Naive thymus-derived CD4-positive, alpha-beta T cell (primary cell): ENCODE measurements at regions not wholly inside any gene's neighbourhood (a gene's known extent, or its start where the extent isn't known, plus 50 kb on each side); places are given as distances from the start of the nearest gene placed in this dataset.

ENCODE experiments used
- ATAC-seq: fragments of 150-1000 bp; cut with Tn5 transposase; 2 replicates; pipeline ENCODE4 v1.10.0; 2021; ENCODE audit warnings: mild to moderate bottlenecking, moderate library complexity
- CTCF ChIA-PET: fragments of 350-600 bp; sonication (Branson Sonifier 250); formaldehyde crosslinking; loops from one replicate; lab custom pipeline; 2021; ENCODE audit warnings: antibody characterized with exemption; lab: Charles Lee
- POLR2A ChIA-PET: fragments of 350-600 bp; sonication (Branson Sonifier 250); formaldehyde crosslinking; loops from one replicate; lab custom pipeline; 2021; ENCODE audit warnings: antibody characterized with exemption, inconsistent platforms; lab: Charles Lee
- DNase-seq, 9 donors: peaks; one replicate each; pipeline versions ENCODE4 v3.0.0 to v3.0.0-alpha.2; 2020 to 2022; ENCODE audit warnings: mixed read lengths in 1 of 9
- H3K27ac ChIP-seq: one replicate; pipeline ENCODE4 v1.7.0; 2013; ENCODE audit warnings: mild to moderate bottlenecking, low read depth, low read length, moderate library complexity
- H3K27me3 ChIP-seq, 2 donors: one replicate each; pipeline ENCODE4 v1.7.0; 2013; ENCODE audit warnings: low read length in 2 of 2, mild to moderate bottlenecking in 2 of 2, moderate library complexity in 2 of 2; ENCODE audit not compliant: control insufficient read depth in 2 of 2, insufficient read depth in 2 of 2
- H3K36me3 ChIP-seq, 3 experiments: 1 replicate in 2 of 3; 2 replicates in 1 of 3; pipeline ENCODE4 v1.7.0; 2013; ENCODE audit warnings: low read length in 3 of 3, mild to moderate bottlenecking in 3 of 3, moderate library complexity in 1 of 3; ENCODE audit not compliant: insufficient read depth in 3 of 3, control insufficient read depth in 2 of 3
- H3K4me1 ChIP-seq, 2 donors: one replicate each; pipeline ENCODE4 v1.7.0; 2013; ENCODE audit warnings: low read length in 2 of 2, mild to moderate bottlenecking in 2 of 2, moderate library complexity in 1 of 2; ENCODE audit not compliant: control insufficient read depth in 2 of 2, insufficient read depth in 2 of 2
- H3K4me3 ChIP-seq: 2 replicates; pipeline ENCODE4 v1.7.0; 2013; ENCODE audit warnings: mild to moderate bottlenecking, low read length
- H3K9me3 ChIP-seq, 3 experiments: 1 replicate in 2 of 3; 2 replicates in 1 of 3; pipeline ENCODE4 v1.7.0; 2013; ENCODE audit warnings: low read length in 3 of 3; ENCODE audit not compliant: control insufficient read depth in 2 of 3
- H3K27ac Mint-ChIP-seq, 9 donors: one replicate each; pipeline ENCODE4 v1.8.0; 2020 to 2022; ENCODE audit warnings: mixed read lengths in 9 of 9, mild to moderate bottlenecking in 8 of 9, moderate library complexity in 5 of 9, inconsistent platforms in 2 of 9
- H3K27me3 Mint-ChIP-seq, 5 donors: one replicate each; pipeline ENCODE4 v1.8.0; 2021 to 2022; ENCODE audit warnings: mixed read lengths in 5 of 5, mild to moderate bottlenecking in 1 of 5
- H3K36me3 Mint-ChIP-seq, 5 donors: one replicate each; pipeline ENCODE4 v1.8.0; 2020 to 2022; ENCODE audit warnings: mixed read lengths in 5 of 5, mild to moderate bottlenecking in 3 of 5, inconsistent platforms in 1 of 5
- H3K4me1 Mint-ChIP-seq, 7 donors: one replicate each; pipeline ENCODE4 v1.8.0; 2020 to 2022; ENCODE audit warnings: mixed read lengths in 7 of 7, mild to moderate bottlenecking in 3 of 7, inconsistent platforms in 1 of 7
- H3K4me3 Mint-ChIP-seq, 10 donors: one replicate each; pipeline ENCODE4 v1.8.0; 2020 to 2022; ENCODE audit warnings: mild to moderate bottlenecking in 10 of 10, mixed read lengths in 10 of 10, moderate library complexity in 6 of 10, inconsistent platforms in 2 of 10
- H3K9me3 Mint-ChIP-seq, 11 donors: one replicate each; pipeline ENCODE4 v1.8.0; 2020 to 2022; ENCODE audit warnings: mixed read lengths in 11 of 11, mild to moderate bottlenecking in 4 of 11, inconsistent platforms in 1 of 11, moderate library complexity in 1 of 11
- intact Hi-C, 2 donors: fragments of 100-400 bp; cut with micrococcal nuclease; formaldehyde crosslinking; loops; one replicate each; pipeline ENCODE4 v1.15.1; 2023

DNA sequence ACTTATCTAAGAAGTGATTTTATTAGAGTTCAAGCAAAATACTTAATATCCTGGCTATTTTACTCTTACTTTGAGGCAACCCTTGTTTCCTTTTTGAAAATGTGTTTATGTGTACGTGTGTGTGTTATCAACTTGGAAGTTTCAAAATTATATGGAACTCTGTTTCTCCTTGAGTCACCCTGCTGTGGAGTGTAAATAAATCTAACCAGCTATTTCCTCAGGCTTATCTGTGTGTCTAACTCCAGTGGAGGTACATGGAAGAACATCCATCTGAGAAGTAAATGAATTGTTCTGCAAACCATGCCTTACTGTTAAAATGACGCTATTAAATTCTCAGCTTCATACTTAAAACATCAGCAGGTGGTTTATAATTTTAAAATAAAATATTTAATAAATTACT is 583.4 kb upstream of the SLITRK5 start:
- H3K4me1 ChIP-seq = no peaks in the 10 kb centered on the region
- H3K36me3 Mint-ChIP-seq = no peaks in the 10 kb centered on the region
- DNase-seq (no peak), ATAC-seq (no peak)
- H3K4me3 ChIP-seq = no peak overlapping the region
- no peaks in the 10 kb centered on the region for H3K9me3 ChIP-seq
- ChIA-PET CTCF (no interaction called here), POLR2A (no interaction called here)
- H3K4me3 Mint-ChIP-seq = no peak overlapping the region
- H3K9me3 Mint-ChIP-seq = peaks cover 0 to 8% (median 1%) of the 10 kb centered on the region in 11 donors
- no peak overlapping the region for H3K27ac Mint-ChIP-seq
- no peaks in the 10 kb centered on the region for H3K36me3 ChIP-seq
- no peaks in the 10 kb centered on the region for H3K27me3 ChIP-seq
- no peaks in the 10 kb centered on the region for H3K4me1 Mint-ChIP-seq
- intact Hi-C loops = no loop called here
- H3K27me3 Mint-ChIP-seq = no peaks in the 10 kb centered on the region
- no peak overlapping the region for H3K27ac ChIP-seq

GRCh38 chr13:87089391-87089790 is 581.8 kb upstream of the SLITRK5 start:
- intact Hi-C loops = no loop called here
- Histone ChIP-seq H3K27ac (no peak overlapping the region), H3K36me3 (no peaks in the 10 kb centered on the region), H3K4me1 (no peaks in the 10 kb centered on the region), H3K9me3 (no peaks in the 10 kb centered on the region), H3K4me3 (no peak overlapping the region), H3K27me3 (no peaks in the 10 kb centered on the region)
- Mint-ChIP-seq H3K9me3 (peaks cover 0 to 4% (median 0%) of the 10 kb centered on the region in 11 donors), H3K27me3 (no peaks in the 10 kb centered on the region), H3K27ac (no peak overlapping the region), H3K4me1 (no peaks in the 10 kb centered on the region), H3K36me3 (no peaks in the 10 kb centered on the region), H3K4me3 (no peak overlapping the region)
- no peak for ATAC-seq
- ChIA-PET CTCF (no interaction called here), POLR2A (no interaction called here)
- no peak for DNase-seq

DNA sequence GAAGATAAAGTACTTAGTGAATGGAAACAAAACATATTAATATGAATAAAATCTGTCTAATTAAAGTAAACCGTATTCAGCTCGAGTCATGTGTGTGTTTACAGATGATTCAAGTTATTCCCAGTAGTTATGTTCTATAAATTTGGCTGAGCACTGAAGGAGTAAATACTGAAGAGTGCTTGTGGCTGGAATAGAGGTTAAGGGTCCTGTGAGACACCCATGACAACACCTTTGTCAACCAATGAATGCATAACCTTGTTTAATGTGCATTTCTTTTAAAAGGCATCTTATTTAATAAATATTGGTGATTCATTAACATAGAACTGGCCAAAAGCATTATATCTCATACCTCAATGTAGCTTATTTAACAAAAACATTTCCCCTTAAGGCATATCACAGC is 577.8 kb upstream of the SLITRK5 start:
- no peaks in the 10 kb centered on the region for H3K4me1 ChIP-seq
- H3K27me3 ChIP-seq = no peaks in the 10 kb centered on the region
- POLR2A ChIA-PET = no interaction called here
- ATAC-seq = no peak
- no peaks in the 10 kb centered on the region for H3K9me3 ChIP-seq
- intact Hi-C loops = no loop called here
- Mint-ChIP-seq H3K9me3 (peaks cover 0 to 4% (median 0%) of the 10 kb centered on the region in 11 donors), H3K36me3 (no peaks in the 10 kb centered on the region), H3K4me3 (no peak overlapping the region), H3K27me3 (no peaks in the 10 kb centered on the region), H3K4me1 (no peaks in the 10 kb centered on the region), H3K27ac (no peak overlapping the region)
- no peak overlapping the region for H3K4me3 ChIP-seq
- H3K36me3 ChIP-seq = no peaks in the 10 kb centered on the region
- CTCF ChIA-PET = no interaction called here
- H3K27ac ChIP-seq = no peak overlapping the region
- DNase-seq = no peak

DNA sequence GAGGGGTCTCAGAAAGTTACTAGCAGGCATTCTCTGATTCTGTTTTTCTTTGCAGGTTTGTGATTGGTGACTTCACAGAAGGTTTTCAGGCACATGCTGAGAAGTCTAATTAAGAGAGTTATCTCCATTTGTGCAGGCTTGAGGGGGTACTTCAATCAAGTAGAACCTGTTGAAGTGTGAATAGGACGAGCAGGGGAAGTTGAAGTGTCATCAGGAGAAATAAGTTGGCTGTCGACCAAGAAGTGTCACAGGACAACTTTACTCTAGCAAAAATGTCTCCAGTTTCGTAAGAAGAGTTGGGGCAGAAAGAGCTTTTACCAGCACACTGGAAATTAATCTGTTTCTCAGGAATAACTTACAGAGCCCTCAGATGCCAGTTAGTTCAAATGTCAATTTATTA is 576.5 kb upstream of the SLITRK5 start:
- H3K4me1 ChIP-seq = no peaks in the 10 kb centered on the region
- no peak overlapping the region for H3K27ac ChIP-seq
- DNase-seq (no peak), ATAC-seq (no peak)
- H3K9me3 Mint-ChIP-seq = peaks cover 0 to 4% (median 0%) of the 10 kb centered on the region in 11 donors
- no peak overlapping the region for H3K4me3 ChIP-seq
- no peak overlapping the region for H3K27ac Mint-ChIP-seq
- H3K4me3 Mint-ChIP-seq = no peak overlapping the region
- ChIA-PET CTCF (no interaction called here), POLR2A (no interaction called here)
- H3K4me1 Mint-ChIP-seq = no peaks in the 10 kb centered on the region
- no peaks in the 10 kb centered on the region for H3K27me3 Mint-ChIP-seq
- intact Hi-C loops = no loop called here
- H3K36me3 Mint-ChIP-seq = no peaks in the 10 kb centered on the region
- H3K9me3 ChIP-seq = no peaks in the 10 kb centered on the region
- no peaks in the 10 kb centered on the region for H3K27me3 ChIP-seq
- H3K36me3 ChIP-seq = no peaks in the 10 kb centered on the region

DNA sequence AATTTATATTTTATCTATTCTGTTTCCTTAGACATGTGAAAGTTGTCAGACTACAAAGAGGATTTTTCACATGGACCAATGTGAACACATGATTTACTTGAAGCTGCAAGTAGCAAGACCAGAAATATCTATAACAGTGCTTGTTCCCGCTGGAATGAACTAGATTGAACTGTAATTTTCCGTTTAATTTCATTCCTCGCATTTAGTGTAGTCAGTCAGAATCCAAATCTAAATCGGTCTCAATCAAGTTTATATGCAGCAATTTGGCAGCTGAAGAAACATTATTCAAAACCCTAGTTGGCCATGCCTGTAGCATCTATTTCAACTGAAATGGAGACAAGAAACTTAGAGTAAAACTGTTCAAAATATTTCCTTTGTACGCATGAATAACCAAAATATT is 570.7 kb upstream of the SLITRK5 start:
- ATAC-seq = no peak
- Mint-ChIP-seq H3K36me3 (no peaks in the 10 kb centered on the region), H3K27me3 (no peaks in the 10 kb centered on the region), H3K4me1 (no peaks in the 10 kb centered on the region), H3K9me3 (peaks cover 0 to 9% (median 2%) of the 10 kb centered on the region in 11 donors), H3K4me3 (no peak overlapping the region), H3K27ac (no peak overlapping the region)
- Histone ChIP-seq H3K9me3 (no peaks in the 10 kb centered on the region), H3K27me3 (no peaks in the 10 kb centered on the region), H3K4me1 (no peaks in the 10 kb centered on the region), H3K4me3 (no peak overlapping the region), H3K27ac (no peak overlapping the region), H3K36me3 (no peaks in the 10 kb centered on the region)
- intact Hi-C loops = no loop called here
- DNase-seq = no peak
- ChIA-PET CTCF (no interaction called here), POLR2A (no interaction called here)

GRCh38 chr13:87107651-87108050 is 563.5 kb upstream of the SLITRK5 start:
- H3K4me1 ChIP-seq = no peaks in the 10 kb centered on the region
- Mint-ChIP-seq H3K36me3 (no peaks in the 10 kb centered on the region), H3K4me1 (no peaks in the 10 kb centered on the region), H3K27me3 (no peaks in the 10 kb centered on the region), H3K4me3 (no peak overlapping the region), H3K9me3 (peaks cover 0 to 5% (median 0%) of the 10 kb centered on the region in 11 donors), H3K27ac (no peak overlapping the region)
- H3K9me3 ChIP-seq = no peaks in the 10 kb centered on the region
- ATAC-seq (no peak), DNase-seq (no peak)
- no peak overlapping the region for H3K4me3 ChIP-seq
- intact Hi-C loops = no loop called here
- H3K27ac ChIP-seq = no peak overlapping the region
- ChIA-PET POLR2A (no interaction called here), CTCF (no interaction called here)
- no peaks in the 10 kb centered on the region for H3K36me3 ChIP-seq
- no peaks in the 10 kb centered on the region for H3K27me3 ChIP-seq

DNA sequence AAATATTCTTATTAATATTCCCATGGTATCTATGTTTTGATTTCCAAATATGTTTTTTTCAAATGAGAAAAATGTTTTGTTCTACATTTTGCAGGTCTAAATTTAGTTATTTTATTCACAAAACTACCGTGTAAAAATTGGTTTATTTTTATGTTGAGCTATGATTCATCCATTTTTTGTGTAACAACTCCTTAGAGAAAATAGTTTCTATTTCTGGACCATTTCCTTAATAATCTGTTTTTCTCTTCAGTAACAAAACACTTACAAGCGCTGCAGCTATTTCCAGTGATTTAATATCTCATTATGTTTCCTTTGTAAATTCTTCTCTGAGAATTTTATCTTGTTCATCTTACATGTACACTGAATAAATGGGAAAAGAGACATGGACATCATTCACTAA is 550.7 kb upstream of the SLITRK5 start:
- intact Hi-C loops = no loop called here
- no peak for ATAC-seq
- Mint-ChIP-seq H3K27me3 (no peaks in the 10 kb centered on the region), H3K4me1 (no peaks in the 10 kb centered on the region), H3K4me3 (no peak overlapping the region), H3K36me3 (no peaks in the 10 kb centered on the region), H3K9me3 (peaks cover 0 to 12% (median 0%) of the 10 kb centered on the region in 11 donors), H3K27ac (no peak overlapping the region)
- Histone ChIP-seq H3K4me1 (no peaks in the 10 kb centered on the region), H3K27ac (no peak overlapping the region), H3K4me3 (no peak overlapping the region), H3K27me3 (no peaks in the 10 kb centered on the region), H3K9me3 (no peaks in the 10 kb centered on the region), H3K36me3 (no peaks in the 10 kb centered on the region)
- ChIA-PET POLR2A (no interaction called here), CTCF (no interaction called here)
- no peak for DNase-seq
